H9 (cell line): ENCODE measurements at regions not wholly inside any gene's neighbourhood (a gene's known extent, or its start where the extent isn't known, plus 50 kb on each side); places are given as distances from the start of the nearest gene placed in this dataset.

ENCODE experiments used
- DNase-seq: peaks from one replicate; pipeline ENCODE4 v3.0.0-alpha.2; 2017
- H2AFZ ChIP-seq: one replicate; pipeline ENCODE4 v1.6.1; 2013; ENCODE audit warnings: mild to moderate bottlenecking, low read length, control low read depth, moderate library complexity
- H2AK5ac ChIP-seq: 2 replicates; pipeline ENCODE4 v1.6.1; 2013; ENCODE audit warnings: low read length, control low read depth, mixed read lengths; ENCODE audit not compliant: insufficient read length
- H2BK120ac ChIP-seq: one replicate; pipeline ENCODE4 v1.6.1; 2013; ENCODE audit warnings: low read depth, mild to moderate bottlenecking, low read length, control low read depth, inconsistent platforms; ENCODE audit not compliant: poor library complexity, severe bottlenecking
- H2BK12ac ChIP-seq: 2 replicates; pipeline ENCODE4 v1.6.1; 2013; ENCODE audit warnings: low read length, control low read depth, mixed read lengths, low read depth; ENCODE audit not compliant: insufficient read length
- H2BK15ac ChIP-seq: 2 replicates; pipeline ENCODE4 v1.6.1; 2013; ENCODE audit warnings: low read depth, low read length, control low read depth
- H2BK20ac ChIP-seq: one replicate; pipeline ENCODE4 v1.6.1; 2013; ENCODE audit warnings: low read depth, mild to moderate bottlenecking, low read length, control low read depth, inconsistent platforms; ENCODE audit not compliant: poor library complexity, severe bottlenecking
- H2BK5ac ChIP-seq: 2 replicates; pipeline ENCODE4 v1.6.1; 2013; ENCODE audit warnings: low read length, control low read depth, mixed read lengths; ENCODE audit not compliant: insufficient read length
- H3K14ac ChIP-seq: 2 replicates; pipeline ENCODE4 v1.6.1; 2013; ENCODE audit warnings: low read length, control low read depth; ENCODE audit not compliant: insufficient read depth
- H3K18ac ChIP-seq: 2 replicates; pipeline ENCODE4 v1.6.1; 2013; ENCODE audit warnings: low read depth, mild to moderate bottlenecking, mixed read lengths, low read length, control low read depth; ENCODE audit not compliant: insufficient read length
- H3K23ac ChIP-seq: 2 replicates; pipeline ENCODE4 v1.6.1; 2013; ENCODE audit warnings: low read length, control low read depth, mixed read lengths, low read depth; ENCODE audit not compliant: insufficient read length
- H3K23me2 ChIP-seq: 2 replicates; pipeline ENCODE4 v1.6.1; 2013; ENCODE audit warnings: low read depth, mild to moderate bottlenecking, mixed read lengths, low read length, control low read depth; ENCODE audit not compliant: insufficient read length, poor library complexity, severe bottlenecking
- H3K27ac ChIP-seq: 2 replicates; pipeline ENCODE4 v1.5.1; 2013; ENCODE audit warnings: low read length, control low read depth, mixed read lengths, low read depth; ENCODE audit not compliant: insufficient read length
- H3K27me3 ChIP-seq: 2 replicates; pipeline ENCODE4 v1.6.1; 2013; ENCODE audit warnings: low read length, control low read depth, inconsistent platforms; ENCODE audit not compliant: insufficient read depth
- H3K4ac ChIP-seq: 2 replicates; pipeline ENCODE4 v1.6.1; 2013; ENCODE audit warnings: low read depth, mild to moderate bottlenecking, control low read depth, inconsistent platforms, low read length, moderate library complexity
- H3K4me1 ChIP-seq: 2 replicates; pipeline ENCODE4 v1.6.1; 2013; ENCODE audit warnings: low read length, control low read depth, inconsistent platforms; ENCODE audit not compliant: insufficient read depth
- H3K4me2 ChIP-seq: 2 replicates; pipeline ENCODE4 v1.6.1; 2013; ENCODE audit warnings: low read length, control low read depth, mixed read lengths; ENCODE audit not compliant: insufficient read length, insufficient read depth
- H3K56ac ChIP-seq: 2 replicates; pipeline ENCODE4 v1.6.1; 2013; ENCODE audit warnings: low read depth, mild to moderate bottlenecking, mixed read lengths, low read length, control low read depth; ENCODE audit not compliant: insufficient read length
- H3K79me1 ChIP-seq: 2 replicates; pipeline ENCODE4 v1.6.1; 2013; ENCODE audit warnings: low read depth, mild to moderate bottlenecking, moderate library complexity, low read length, control low read depth, inconsistent platforms; ENCODE audit not compliant: insufficient read depth, poor library complexity, severe bottlenecking
- H3K79me2 ChIP-seq: 2 replicates; pipeline ENCODE4 v1.6.1; 2013; ENCODE audit warnings: low read length, control low read depth, inconsistent platforms; ENCODE audit not compliant: insufficient read depth
- H3K9ac ChIP-seq: 2 replicates; pipeline ENCODE4 v1.6.1; 2013; ENCODE audit warnings: low read length, control low read depth, mixed read lengths; ENCODE audit not compliant: insufficient read length; ENCODE audit errors: extremely low read depth
- H3K9me3 ChIP-seq: one replicate; pipeline ENCODE4 v1.6.1; 2013; ENCODE audit warnings: low read depth, low read length, inconsistent platforms; ENCODE audit not compliant: control insufficient read depth
- H3T11ph ChIP-seq: one replicate; pipeline ENCODE4 v1.6.1; 2013; ENCODE audit warnings: mild to moderate bottlenecking, low read length, control low read depth, inconsistent platforms
- H4K20me1 ChIP-seq: one replicate; pipeline ENCODE4 v1.6.1; 2013; ENCODE audit not compliant: control insufficient read depth, insufficient read length, insufficient read depth
- H4K5ac ChIP-seq: 2 replicates; pipeline ENCODE4 v1.6.1; 2013; ENCODE audit warnings: low read depth, mild to moderate bottlenecking, mixed read lengths, low read length, control low read depth; ENCODE audit not compliant: insufficient read length
- H4K8ac ChIP-seq: replicated peaks from 2 replicates; pipeline ENCODE4 v1.6.1; 2013; ENCODE audit warnings: low read length, control low read depth, mixed read lengths, low read depth; ENCODE audit not compliant: insufficient read length
- H4K91ac ChIP-seq: 2 replicates; pipeline ENCODE4 v1.6.1; 2013; ENCODE audit warnings: low read depth, mild to moderate bottlenecking, moderate library complexity, mixed read lengths, low read length, control low read depth; ENCODE audit not compliant: insufficient read length
- H3K27ac Mint-ChIP-seq, 3 experiments: 2 replicates in 2 of 3; 3 replicates in 1 of 3; pipeline ENCODE4 v1.8.0; 2020 to 2021; ENCODE audit warnings: mixed read lengths in 3 of 3, mild to moderate bottlenecking in 1 of 3, moderate library complexity in 1 of 3
- H3K27me3 Mint-ChIP-seq: 2 replicates; pipeline ENCODE4 v1.8.0; 2021; ENCODE audit warnings: low read depth, mild to moderate bottlenecking, moderate library complexity, mixed read lengths
- H3K36me3 Mint-ChIP-seq, 3 experiments: 2 replicates in 2 of 3; 3 replicates in 1 of 3; pipeline ENCODE4 v1.8.0; 2020 to 2021; ENCODE audit warnings: low read depth in 3 of 3, mixed read lengths in 3 of 3; ENCODE audit not compliant: insufficient read depth in 1 of 3
- H3K4me1 Mint-ChIP-seq, 2 experiments: 2 replicates each; pipeline ENCODE4 v1.8.0; 2020; ENCODE audit warnings: mixed read lengths in 2 of 2
- H3K4me3 Mint-ChIP-seq, 2 experiments: 2 replicates in 1 of 2; 3 replicates in 1 of 2; pipeline ENCODE4 v1.8.0; 2020 to 2021; ENCODE audit warnings: mild to moderate bottlenecking in 2 of 2, mixed read lengths in 2 of 2, moderate library complexity in 1 of 2
- H3K9me3 Mint-ChIP-seq, 2 experiments: 2 replicates in 1 of 2; 3 replicates in 1 of 2; pipeline ENCODE4 v1.8.0; 2020; ENCODE audit warnings: mild to moderate bottlenecking in 2 of 2, mixed read lengths in 2 of 2, moderate library complexity in 1 of 2
- CTCF ChIP-seq: fragments of 200-600 bp; sonication (generic); conservative IDR thresholded peaks from 3 replicates; pipeline ENCODE4 v1.8.0; 2021; ENCODE audit warnings: antibody characterized with exemption, mild to moderate bottlenecking
- WGBS: extraction: QIAGEN DNeasy Blood & Tissue Kit; methylation state at CpG from one replicate; pipeline ENCODE4 v1.1.7; 2013; ENCODE audit warnings: missing lambda C conversion rate, low lambda C conversion rate, mixed read lengths; ENCODE audit not compliant: insufficient read length; ENCODE audit errors: extremely low coverage; 5-methylcytosine and 5-hydroxymethylcytosine counted together

DNA sequence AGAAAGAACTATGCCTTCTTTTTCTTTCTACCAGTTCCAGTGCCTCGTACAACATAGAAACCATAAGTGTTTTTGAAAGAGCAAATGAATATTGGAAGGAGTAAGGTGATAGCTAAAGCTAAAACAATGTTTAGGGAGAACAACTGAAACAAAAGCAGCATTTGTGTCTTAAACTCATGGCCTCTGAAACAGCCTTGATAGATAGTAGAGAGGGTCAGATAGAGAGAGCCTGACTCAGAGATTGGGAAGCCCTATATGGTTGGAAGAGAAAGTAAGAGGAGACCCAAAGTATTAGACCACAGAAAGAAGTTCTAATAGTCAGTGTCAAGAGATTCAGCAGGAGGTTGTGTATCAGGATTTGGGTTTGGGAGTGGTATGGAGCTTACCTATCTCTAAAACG is 79.6 kb upstream of the IFNG-AS1 start:
- H2AFZ ChIP-seq: no peak overlapping the region

More for the DNA sequence above, 79.6 kb upstream of the IFNG-AS1 start:
- Mint-ChIP-seq H3K4me3 (no peak overlapping the region), H3K27me3 (no peaks in the 10 kb centered on the region), H3K9me3 (peaks cover 0 to 7% of the 10 kb centered on the region in 2 experiments; a peak in 3 of 5 replicates), H3K36me3 (no peaks in the 10 kb centered on the region; a peak in 1 of 7 replicates), H3K27ac (no peak overlapping the region), H3K4me1 (no peaks in the 10 kb centered on the region)
- Histone ChIP-seq H3K23me2 (no peaks in the 10 kb centered on the region), H2BK20ac (no peak overlapping the region), H3K79me1 (no peaks in the 10 kb centered on the region), H2AK5ac (no peak overlapping the region), H3K4me1 (no peaks in the 10 kb centered on the region), H3K79me2 (no peaks in the 10 kb centered on the region), H3K27me3 (no peaks in the 10 kb centered on the region), H3K18ac (no peak overlapping the region), H4K20me1 (no peaks in the 10 kb centered on the region), H4K5ac (no peak overlapping the region), H2BK5ac (no peak overlapping the region), H2BK12ac (no peak overlapping the region), H3K27ac (no peak overlapping the region), H3K56ac (no peak overlapping the region), H2BK15ac (no peak overlapping the region), H3T11ph (no peak overlapping the region), H3K9ac (no peak overlapping the region), H3K14ac (no peak overlapping the region), H4K91ac (no peak overlapping the region), H3K23ac (no peak overlapping the region), H3K4me2 (no peak overlapping the region), H3K9me3 (no peaks in the 10 kb centered on the region), H3K4ac (no peak overlapping the region), H2BK120ac (no peak overlapping the region), H4K8ac (no peak overlapping the region)
- WGBS: no CpG with 5 or more reads among the region's 2 CpGs
- no peak for DNase-seq
- TF ChIP-seq CTCF: no peak
